K562 (cell line): ENCODE measurements at regions not wholly inside any gene's neighbourhood (a gene's known extent, or its start where the extent isn't known, plus 50 kb on each side); places are given as distances from the start of the nearest gene placed in this dataset.

ENCODE experiments used
- ATAC-seq: fragments of 200-7000 bp; cut with Tn5 transposase; 3 replicates; pipeline ENCODE4 v1.9.1; 2020; ENCODE audit warnings: moderate library complexity
- BruUV-seq: library from RNA; stranded (reverse); fragments of 400-500 nt; replicated peaks from 2 replicates; lab custom pipeline; 2021; lab: Mats Ljungman, UMichigan
- CTCF ChIA-PET: fragments of 300-600 bp; formaldehyde crosslinking; extraction: SDS; loops from one replicate; lab custom pipeline; 2021; ENCODE audit warnings: low intra/inter-chr PET ratio; lab: Yijun Ruan, JAX
- POLR2A ChIA-PET: fragments of 300-600, 350-650 bp; sonication (Branson Sonifier 250); formaldehyde crosslinking; extraction: SDS; loops from one replicate; lab custom pipeline; 2021; ENCODE audit warnings: antibody characterized with exemption, inconsistent platforms; lab: Yijun Ruan, JAX
- DNase-seq, 4 experiments: peaks; one replicate each; pipeline versions ENCODE4 v3.0.0 to v3.0.0-alpha.2; 2011 to 2018; ENCODE audit warnings: low spot score in 3 of 4, mixed read lengths in 3 of 4; ENCODE audit errors: extremely low read depth in 1 of 4
- FAIRE-seq: peaks from 2 replicates; lab custom pipeline; 2011; peaks lifted over from hg19 to GRCh38; lab: Jason Lieb, UNC
- H2AFZ ChIP-seq: 2 replicates; pipeline ENCODE4 v1.6.0; 2011; ENCODE audit warnings: low read depth, low read length, control low read depth, inconsistent platforms
- H3K27ac ChIP-seq: fragments of 200-600 bp; 3 replicates; pipeline ENCODE4 v1.8.0; 2011; ENCODE audit warnings: low read depth, mild to moderate bottlenecking, control low read depth, inconsistent platforms, low read length, moderate library complexity, mixed read lengths; ENCODE audit errors: extremely low read depth
- H3K27me3 ChIP-seq, 2 experiments: fragments of 300-600 bp in 1 of 2; 2 replicates in 1 of 2; 3 replicates in 1 of 2; pipeline versions ENCODE4 v1.6.0 to v1.8.0; 2011; ENCODE audit warnings: inconsistent platforms in 2 of 2, low read length in 2 of 2, mild to moderate bottlenecking in 1 of 2, mixed read lengths in 1 of 2, moderate library complexity in 1 of 2; ENCODE audit not compliant: control insufficient read depth in 2 of 2, insufficient read depth in 2 of 2
- H3K36me3 ChIP-seq: fragments of 300-600 bp; 3 replicates; pipeline ENCODE4 v1.8.0; 2011; ENCODE audit warnings: mild to moderate bottlenecking, low read length, inconsistent platforms; ENCODE audit not compliant: control insufficient read depth, insufficient read depth
- H3K4me1 ChIP-seq, 2 experiments: fragments of 200-600 bp in 1 of 2; replicated peaks in 1 of 2; 2 replicates in 1 of 2; 3 replicates in 1 of 2; pipeline versions ENCODE4 v1.5.1 to v1.8.0; 2011; ENCODE audit warnings: inconsistent platforms in 2 of 2, low read length in 2 of 2, mild to moderate bottlenecking in 1 of 2, mixed read lengths in 1 of 2, moderate library complexity in 1 of 2; ENCODE audit not compliant: control insufficient read depth in 2 of 2, insufficient read depth in 2 of 2
- H3K4me2 ChIP-seq: 2 replicates; pipeline ENCODE4 v1.6.1; 2011; ENCODE audit warnings: low read length, control low read depth, inconsistent platforms, mixed read lengths; ENCODE audit not compliant: insufficient read depth
- H3K4me3 ChIP-seq: fragments of 200-600 bp; sonication (generic), shearing (Covaris generic); 2 replicates; pipeline ENCODE4 v1.5.1; 2016; ENCODE audit warnings: control low read depth, inconsistent platforms
- H3K79me2 ChIP-seq: fragments of 200-600 bp; 3 replicates; pipeline ENCODE4 v1.8.0; 2011; ENCODE audit warnings: low read length, inconsistent platforms; ENCODE audit not compliant: control insufficient read depth, insufficient read depth
- H3K9ac ChIP-seq, 2 experiments: 2 replicates each; pipeline versions ENCODE4 v1.6.0 to v1.6.1; 2011; ENCODE audit warnings: low read depth in 2 of 2, low read length in 2 of 2, control low read depth in 1 of 2, inconsistent platforms in 1 of 2, mild to moderate bottlenecking in 1 of 2, mixed read lengths in 1 of 2; ENCODE audit not compliant: insufficient read depth in 1 of 2
- H3K9me1 ChIP-seq: one replicate; pipeline ENCODE4 v1.6.0; 2011; ENCODE audit warnings: inconsistent platforms, mild to moderate bottlenecking, low read length, moderate library complexity; ENCODE audit not compliant: control insufficient read depth, insufficient read depth
- H3K9me3 ChIP-seq: replicated peaks from 2 replicates; pipeline ENCODE4 v1.5.1; 2011; ENCODE audit warnings: low read depth, low read length, inconsistent platforms; ENCODE audit not compliant: control insufficient read depth, insufficient read depth
- H4K20me1 ChIP-seq: replicated peaks from 2 replicates; pipeline ENCODE4 v1.6.1; 2011; ENCODE audit warnings: low read length, inconsistent platforms, mixed read lengths; ENCODE audit not compliant: control insufficient read depth, insufficient read depth
- AFF1 ChIP-seq, 2 experiments: fragments of 450-650 bp; IDR thresholded peaks; 2 replicates each; pipeline ENCODE4 v1.6.1; 2018; ENCODE audit warnings: mild to moderate bottlenecking in 2 of 2, low read depth in 1 of 2; ENCODE audit not compliant: partially characterized antibody in 2 of 2
- ETV5 ChIP-seq: sonication (generic); formaldehyde crosslinking; IDR thresholded peaks from 2 replicates; pipeline ENCODE4 v1.4.0; 2020; ENCODE audit warnings: low read depth, mild to moderate bottlenecking, missing genetic modification reagents
- NFE2 ChIP-seq: IDR thresholded peaks from 2 replicates; pipeline ENCODE4 v1.6.1; 2014; ENCODE audit warnings: antibody characterized with exemption, low read depth
- WGBS: fragments of 100-300 bp; shearing (Covaris generic); methylation state at CpG from one replicate; pipeline ENCODE4 v1.1.6; 2016; ENCODE audit warnings: low coverage, mixed read lengths; ENCODE audit not compliant: insufficient coverage; ENCODE audit errors: missing lambda C conversion rate; 5-methylcytosine and 5-hydroxymethylcytosine counted together
- in situ Hi-C: fragments of 300-500 bp; cut with MboI; formaldehyde crosslinking; loops from 4 replicates; pipeline ENCODE4 v1.15.0; 2018; ENCODE audit warnings: inconsistent platforms, mixed read lengths
- intact Hi-C: fragments of 100-400 bp; cut with micrococcal nuclease; formaldehyde crosslinking; loops from 2 replicates; pipeline ENCODE4 v1.14.2; 2022

GRCh38 chr6:71203206-71203605, 85.4 kb upstream of the OGFRL1 start:
- BruUV-seq, result no TSS peak
- Histone ChIP-seq H3K79me2 (no peaks in the 10 kb centered on the region), H3K36me3 (no peaks in the 10 kb centered on the region), H3K9me3 (no peaks in the 10 kb centered on the region), H4K20me1 (no peaks in the 10 kb centered on the region), H3K27me3 (no peaks in the 10 kb centered on the region), H2AFZ (no peak overlapping the region), H3K4me1 (no peaks in the 10 kb centered on the region), H3K9ac (no peak overlapping the region), H3K27ac (no peak overlapping the region), H3K4me2 (no peak overlapping the region), H3K4me3 (no peak overlapping the region), H3K9me1 (no peaks in the 10 kb centered on the region)
- in situ Hi-C loops, result no loop called here
- no peak for DNase-seq
- intact Hi-C loops, result no loop called here
- ATAC-seq, result no peak
- FAIRE-seq, result no peak
- ChIA-PET POLR2A (no interaction called here), CTCF (no interaction called here)
- TF ChIP-seq ETV5 (no peak), AFF1 (IDR thresholded peaks at IDR 0.05; ENCODE audit: low read depth in 1 of 2, partially characterized antibody in 2 of 2) (no peak), NFE2 (no peak)
- 0% methylated on average over 2 of the region's 2 CpGs for WGBS
